Panc1 (cell line): ENCODE measurements at regions not wholly inside any gene's neighbourhood (a gene's known extent, or its start where the extent isn't known, plus 50 kb on each side); places are given as distances from the start of the nearest gene placed in this dataset.

Experiments used
- CTCF ChIP-seq: fragments of 450-650 bp; IDR thresholded peaks from 2 replicates; pipeline ENCODE4 v1.5.1; 2017; ENCODE audit warnings: mild to moderate bottlenecking
- POLR2AphosphoS5 ChIP-seq: IDR thresholded peaks from 2 replicates; pipeline ENCODE4 v1.6.1; 2012; ENCODE audit warnings: mild to moderate bottlenecking, low read depth, low read length, moderate library complexity
- REST ChIP-seq, 2 experiments: IDR thresholded peaks; 2 replicates each; pipeline ENCODE4 v1.6.1; 2011 to 2012; ENCODE audit warnings: low read depth in 2 of 2, control low read depth in 1 of 2, low read length in 1 of 2, mild to moderate bottlenecking in 1 of 2, moderate library complexity in 1 of 2; ENCODE audit not compliant: insufficient read depth in 1 of 2
- SIN3A ChIP-seq: IDR thresholded peaks from 2 replicates; pipeline ENCODE4 v1.6.1; 2012; ENCODE audit warnings: low read depth, mild to moderate bottlenecking, low read length, moderate library complexity, borderline replicate concordance; ENCODE audit not compliant: insufficient read depth
- TCF7L2 ChIP-seq: IDR thresholded peaks from 2 replicates; pipeline ENCODE4 v1.6.1; 2011; ENCODE audit warnings: mild to moderate bottlenecking, low read depth, low read length, inconsistent platforms

GRCh38 chr2:194352505-194352904 is 1304.5 kb upstream of the SLC39A10 start:
- TF ChIP-seq POLR2AphosphoS5 (no peak), CTCF (no peak), REST (IDR thresholded peaks at IDR 0.05; ENCODE audit: insufficient read depth in 1 of 2, low read depth in 2 of 2, low read length in 1 of 2) (no peak), SIN3A (no peak), TCF7L2 (no peak)
